H7 (cell line): ENCODE measurements at regions not wholly inside any gene's neighbourhood (a gene's known extent, or its start where the extent isn't known, plus 50 kb on each side); places are given as distances from the start of the nearest gene placed in this dataset.

Experiments
- DNase-seq: peaks from one replicate; pipeline ENCODE4 v3.0.0; 2012
- H3K27me3 ChIP-seq: 2 replicates; pipeline ENCODE4 v1.6.0; 2011; ENCODE audit warnings: mild to moderate bottlenecking, low read length; ENCODE audit not compliant: control insufficient read depth, insufficient read depth
- H3K36me3 ChIP-seq: replicated peaks from 2 replicates; pipeline ENCODE4 v1.5.1; 2011; ENCODE audit warnings: low read length; ENCODE audit not compliant: control insufficient read depth, insufficient read depth
- H3K4me3 ChIP-seq: 2 replicates; pipeline ENCODE4 v1.5.1; 2011; ENCODE audit warnings: low read depth, mild to moderate bottlenecking, control low read depth, low read length, moderate library complexity; ENCODE audit not compliant: insufficient read depth

- Histone ChIP-seq H3K27me3 (peaks cover 20% of the 10 kb centered on the region), H3K36me3 (no peaks in the 10 kb centered on the region), H3K4me3 (no peak overlapping the region)
- DNase-seq: peak; percentile 26
Measured at GRCh38 chr5:176738637-176739250, 71.6 kb upstream of the UNC5A start.

GRCh38 chr5:176739461-176740051 lies 70.8 kb upstream of the UNC5A start:
- peaks cover 26% of the 10 kb centered on the region for H3K27me3 ChIP-seq
- H3K4me3 ChIP-seq: no peak overlapping the region
- no peaks in the 10 kb centered on the region for H3K36me3 ChIP-seq
- peak; percentile 79 for DNase-seq

- peaks cover 26% of the 10 kb centered on the region for H3K27me3 ChIP-seq
- H3K36me3 ChIP-seq: no peaks in the 10 kb centered on the region
- peak; percentile 23 for DNase-seq
- no peak overlapping the region for H3K4me3 ChIP-seq
Measured at GRCh38 chr5:176740131-176740701, 70.1 kb upstream of the UNC5A start.

GRCh38 chr5:176740702-176741496 lies 69.5 kb upstream of the UNC5A start:
- H3K36me3 ChIP-seq: no peaks in the 10 kb centered on the region
- no peak overlapping the region for H3K4me3 ChIP-seq
- peaks cover 26% of the 10 kb centered on the region for H3K27me3 ChIP-seq
- peak; percentile 45 for DNase-seq

GRCh38 chr5:176741561-176742211 lies 68.7 kb upstream of the UNC5A start:
- H3K36me3 ChIP-seq: no peaks in the 10 kb centered on the region
- no peak overlapping the region for H3K4me3 ChIP-seq
- H3K27me3 ChIP-seq: peaks cover 26% of the 10 kb centered on the region
- DNase-seq: peak; percentile 52

- peak overlapping the region; percentile 48 for H3K4me3 ChIP-seq
- peaks cover 26% of the 10 kb centered on the region for H3K27me3 ChIP-seq
- peak; percentile 9 for DNase-seq
- no peaks in the 10 kb centered on the region for H3K36me3 ChIP-seq
Measured at GRCh38 chr5:176742246-176743105, 67.9 kb upstream of the UNC5A start.

- peak; percentile 86 for DNase-seq
- Histone ChIP-seq H3K36me3 (no peaks in the 10 kb centered on the region), H3K27me3 (peaks cover 26% of the 10 kb centered on the region), H3K4me3 (peak overlapping the region; percentile 48)
Measured at GRCh38 chr5:176743136-176743861, 67.1 kb upstream of the UNC5A start.

- H3K36me3 ChIP-seq: no peaks in the 10 kb centered on the region
- H3K27me3 ChIP-seq: peaks cover 22% of the 10 kb centered on the region
- peak overlapping the region; percentile 48; the same call in 1 of the 2 replicates for H3K4me3 ChIP-seq
- peak; percentile 67 for DNase-seq
Measured at GRCh38 chr5:176743868-176744583, 66.3 kb upstream of the UNC5A start.

- Histone ChIP-seq H3K36me3 (no peaks in the 10 kb centered on the region), H3K4me3 (no peak overlapping the region), H3K27me3 (peaks cover 20% of the 10 kb centered on the region)
- peak; percentile 71 for DNase-seq
Measured at GRCh38 chr5:176744584-176744965, 65.8 kb upstream of the UNC5A start.

GRCh38 chr5:176747670-176748072 lies 62.7 kb upstream of the UNC5A start:
- H3K27me3 ChIP-seq: peaks cover 9% of the 10 kb centered on the region
- no peaks in the 10 kb centered on the region for H3K36me3 ChIP-seq
- DNase-seq: peak; percentile 5
- no peak overlapping the region for H3K4me3 ChIP-seq

- peak; percentile 28 for DNase-seq
- Histone ChIP-seq H3K27me3 (peaks cover 8% of the 10 kb centered on the region), H3K4me3 (no peak overlapping the region), H3K36me3 (no peaks in the 10 kb centered on the region)
Measured at GRCh38 chr5:176748073-176748966, 62.0 kb upstream of the UNC5A start.
